ENCODE measurements at regions not wholly inside any gene's neighbourhood (a gene's known extent, or its start where the extent isn't known, plus 50 kb on each side); places are given as distances from the start of the nearest gene placed in this dataset.

DNA sequence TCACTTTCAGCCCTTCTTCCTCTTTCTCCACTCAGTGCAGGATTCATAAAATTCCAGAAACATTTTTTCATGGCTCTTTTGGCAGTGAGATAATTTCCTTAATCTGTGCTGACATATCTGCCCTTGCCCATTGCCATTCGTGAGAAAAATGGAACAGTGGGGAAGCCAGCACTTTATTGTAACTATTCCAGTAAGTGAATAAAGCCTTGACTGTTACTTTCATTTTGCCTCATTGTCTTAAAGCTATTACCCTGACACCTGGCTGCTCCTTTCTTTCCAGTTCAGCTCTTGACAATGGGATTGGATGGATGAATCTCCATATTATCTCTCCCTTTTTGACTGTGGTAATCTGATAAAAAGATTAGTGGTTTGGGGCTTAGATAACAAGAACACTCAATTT, 1068.1 kb upstream of the PCDH20 start:
- no peak overlapping the region for H2BK15ac ChIP-seq (ENCODE audit: low read depth, low read length)
- no peak overlapping the region for H2BK20ac ChIP-seq (ENCODE audit: low read depth, low read length)
- no peaks in the 10 kb centered on the region for H4K20me1 ChIP-seq (ENCODE audit: insufficient read depth, low read length)
- no peak overlapping the region for H2BK120ac ChIP-seq (ENCODE audit: low read depth, low read length)
- ATAC-seq (ENCODE audit: low read depth) (no peak), DNase-seq (peak; percentile 7)
- intact Hi-C loops (cut with micrococcal nuclease) (no loop called here), dilution Hi-C loops (cut with HindIII; ENCODE audit: low sequenced_read_pairs, unreplicated experiment) (no loop called here), in situ Hi-C loops (cut with MboI; ENCODE audit: low sequenced_read_pairs) (no loop called here)
- no peak overlapping the region for H3K23ac ChIP-seq (ENCODE audit: low read depth, low read length)
- no peaks in the 10 kb centered on the region for H3K27me3 ChIP-seq (ENCODE audit: control insufficient read depth, insufficient read depth, low read length)
- no peak overlapping the region for H2AK9ac ChIP-seq (replicated peaks; ENCODE audit: low read depth, low read length, poor library complexity)
- no CpG with 5 or more reads among the region's 1 CpG for WGBS, 2 experiments (ENCODE audit: extremely low coverage in 2 of 2, insufficient read length in 1 of 2)
- H3K4ac ChIP-seq (ENCODE audit: low read depth, low read length), result no peak overlapping the region
- H3K56ac ChIP-seq (ENCODE audit: extremely low read depth, insufficient read depth, low read length), result no peak overlapping the region
- H4K8ac ChIP-seq (ENCODE audit: low read depth in 2 of 2, low read length in 2 of 2), result no peak overlapping the region
- H3K27ac ChIP-seq (ENCODE audit: insufficient read depth, low read length), result no peak overlapping the region
- no peak overlapping the region for H3K18ac ChIP-seq (ENCODE audit: low read depth, low read length)
- H2AFZ ChIP-seq (replicated peaks; ENCODE audit: low read length, poor library complexity), result no peak overlapping the region
- H3K36me3 ChIP-seq (ENCODE audit: control insufficient read depth, insufficient read depth, low read length), result no peaks in the 10 kb centered on the region
- CTCF ChIA-PET, result no interaction called here
- H4K5ac ChIP-seq (ENCODE audit: low read depth, low read length), result no peak overlapping the region
- TF ChIP-seq MAFK (IDR thresholded peaks at IDR 0.05; ENCODE audit: low read depth, low read length), result no peak
- TF ChIP-seq, protein P1, sequence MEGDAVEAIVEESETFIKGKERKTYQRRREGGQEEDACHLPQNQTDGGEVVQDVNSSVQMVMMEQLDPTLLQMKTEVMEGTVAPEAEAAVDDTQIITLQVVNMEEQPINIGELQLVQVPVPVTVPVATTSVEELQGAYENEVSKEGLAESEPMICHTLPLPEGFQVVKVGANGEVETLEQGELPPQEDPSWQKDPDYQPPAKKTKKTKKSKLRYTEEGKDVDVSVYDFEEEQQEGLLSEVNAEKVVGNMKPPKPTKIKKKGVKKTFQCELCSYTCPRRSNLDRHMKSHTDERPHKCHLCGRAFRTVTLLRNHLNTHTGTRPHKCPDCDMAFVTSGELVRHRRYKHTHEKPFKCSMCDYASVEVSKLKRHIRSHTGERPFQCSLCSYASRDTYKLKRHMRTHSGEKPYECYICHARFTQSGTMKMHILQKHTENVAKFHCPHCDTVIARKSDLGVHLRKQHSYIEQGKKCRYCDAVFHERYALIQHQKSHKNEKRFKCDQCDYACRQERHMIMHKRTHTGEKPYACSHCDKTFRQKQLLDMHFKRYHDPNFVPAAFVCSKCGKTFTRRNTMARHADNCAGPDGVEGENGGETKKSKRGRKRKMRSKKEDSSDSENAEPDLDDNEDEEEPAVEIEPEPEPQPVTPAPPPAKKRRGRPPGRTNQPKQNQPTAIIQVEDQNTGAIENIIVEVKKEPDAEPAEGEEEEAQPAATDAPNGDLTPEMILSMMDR (conservative IDR thresholded peaks at IDR 0.05; ENCODE audit: low read depth, low read length), result no peak
- no peak overlapping the region for H3K9ac ChIP-seq (ENCODE audit: low read depth, low read length)
- H3K79me1 ChIP-seq (ENCODE audit: low read depth in 1 of 2, low read length in 2 of 2), result no peaks in the 10 kb centered on the region
- H2AK5ac ChIP-seq (ENCODE audit: low read depth, low read length), result no peak overlapping the region
- H3K4me2 ChIP-seq (ENCODE audit: low read depth, low read length), result peak overlapping the region; percentile 13; the same call in 1 of the 2 replicates
- no peak overlapping the region for H3K14ac ChIP-seq (replicated peaks; ENCODE audit: low read depth, low read length)
- no peak overlapping the region for H3K4me3 ChIP-seq (ENCODE audit: insufficient read depth, low read depth, low read length)
- POLR2A ChIA-PET (ENCODE audit: unreplicated experiment), result interaction anchor here (0.6 kb wide), 1 partner anchor 21 kb away, joined by 3 read pairs; no protein-coding TSS in a partner anchor
- H3K9me1 ChIP-seq (ENCODE audit: insufficient read depth, low read length), result no peaks in the 10 kb centered on the region
- no peaks in the 10 kb centered on the region for H3K4me1 ChIP-seq (ENCODE audit: control insufficient read depth, insufficient read depth, low read length)
- H3K9me3 ChIP-seq (ENCODE audit: control insufficient read depth, insufficient read depth, low read length), result no peaks in the 10 kb centered on the region
- H2BK5ac ChIP-seq (ENCODE audit: low read depth, low read length, poor library complexity, severe bottlenecking), result no peak overlapping the region
- H4K91ac ChIP-seq (ENCODE audit: insufficient read depth, low read depth, low read length), result no peak overlapping the region
- BruUV-seq (replicated peaks), result no TSS peak
